ENCODE measurements at regions not wholly inside any gene's neighbourhood (a gene's known extent, or its start where the extent isn't known, plus 50 kb on each side); places are given as distances from the start of the nearest gene placed in this dataset.
"Not testable (repeated sequence)": the region's sequence is repeated elsewhere in the genome, so short reads cannot be mapped to it uniquely, and the experiment has no call there.

- DNase-seq (ENCODE audit: low spot score): no peak
Measured at GRCh38 chr18:79579807-79580497, 99.7 kb upstream of the CTDP1 start.

- DNase-seq (ENCODE audit: low spot score): no peak
Measured at GRCh38 chr18:79580498-79581171, 99.0 kb upstream of the CTDP1 start.

GRCh38 chr18:79581406-79581805 is 98.2 kb upstream of the CTDP1 start:
- DNase-seq (ENCODE audit: low spot score): no peak

GRCh38 chr18:79581911-79582310 is 97.7 kb upstream of the CTDP1 start:
- DNase-seq (ENCODE audit: low spot score): no peak

GRCh38 chr18:79582978-79583377 is 96.6 kb upstream of the CTDP1 start:
- no peak for DNase-seq (ENCODE audit: low spot score)

- DNase-seq (ENCODE audit: low spot score): no peak
Measured at GRCh38 chr18:79583426-79583825, 96.2 kb upstream of the CTDP1 start.

GRCh38 chr18:79583984-79584401 is 95.6 kb upstream of the CTDP1 start:
- no peak for DNase-seq (ENCODE audit: low spot score)

- DNase-seq (ENCODE audit: low spot score): no peak
Measured at GRCh38 chr18:79584491-79585394, 94.9 kb upstream of the CTDP1 start.

- DNase-seq (ENCODE audit: low spot score): no peak
Measured at GRCh38 chr18:79585395-79586370, 93.9 kb upstream of the CTDP1 start.

GRCh38 chr18:79586436-79587225 is 93.0 kb upstream of the CTDP1 start:
- DNase-seq (ENCODE audit: low spot score): no peak

GRCh38 chr18:79587226-79587741 is 92.3 kb upstream of the CTDP1 start:
- no peak for DNase-seq (ENCODE audit: low spot score)

- DNase-seq (ENCODE audit: low spot score): peak; percentile 81
Measured at GRCh38 chr18:79587779-79588635, 91.6 kb upstream of the CTDP1 start.

- DNase-seq (ENCODE audit: low spot score): peak; percentile 84
Measured at GRCh38 chr18:79588636-79589481, 90.7 kb upstream of the CTDP1 start.

- no peak for DNase-seq (ENCODE audit: low spot score)
Measured at GRCh38 chr18:79589601-79590091, 90.0 kb upstream of the CTDP1 start.

- DNase-seq (ENCODE audit: low spot score): peak; percentile 22
Measured at GRCh38 chr18:79590191-79591031, 89.2 kb upstream of the CTDP1 start.

GRCh38 chr18:79591032-79591308 is 88.6 kb upstream of the CTDP1 start:
- no peak for DNase-seq (ENCODE audit: low spot score)

- DNase-seq (ENCODE audit: low spot score): not testable (repeated sequence)
Measured at GRCh38 chr18:79592684-79593083, 86.9 kb upstream of the CTDP1 start.

Data from umbilical cord (tissue), 1 donor.